A549 (cell line): ENCODE measurements at regions not wholly inside any gene's neighbourhood (a gene's known extent, or its start where the extent isn't known, plus 50 kb on each side); places are given as distances from the start of the nearest gene placed in this dataset.
"Not testable (repeated sequence)": the region's sequence is repeated elsewhere in the genome, so short reads cannot be mapped to it uniquely, and the experiment has no call there.

Experiments
- ATAC-seq, 2 experiments: fragments of 200-7000 bp in 1 of 2; fragments of >200 bp in 1 of 2; cut with Nextera tagmentation in 1 of 2; cut with Tn5 transposase in 1 of 2; 3 replicates each; pipeline versions ENCODE4 v1.8.0 to v1.9.1; 2018 to 2020; ENCODE audit warnings: mild to moderate bottlenecking in 1 of 2, moderate library complexity in 1 of 2
- CTCF ChIA-PET: fragments of 300-600 bp; sonication (Branson Sonifier 250); formaldehyde crosslinking; extraction: SDS; loops from one replicate; lab custom pipeline; 2021; ENCODE audit warnings: antibody characterized with exemption, inconsistent platforms; lab: Yijun Ruan, JAX
- POLR2A ChIA-PET: fragments of 350-600 bp; formaldehyde crosslinking; extraction: SDS; loops from one replicate; lab custom pipeline; 2021; ENCODE audit warnings: antibody characterized with exemption, inconsistent platforms; lab: Yijun Ruan, JAX
- DNase-seq, 2 experiments: peaks; one replicate each; pipeline versions ENCODE4 v3.0.0 to v3.0.0-alpha.2; 2011 to 2016; ENCODE audit warnings: low read depth in 1 of 2, low spot score in 1 of 2
- FAIRE-seq: peaks from 2 replicates; lab custom pipeline; 2011; peaks lifted over from hg19 to GRCh38; lab: Jason Lieb, UNC
- H3K27ac ChIP-seq, 2 experiments: fragments of >200 bp; sonication (Bioruptor Twin); formaldehyde crosslinking; 3 replicates each; pipeline ENCODE4 v1.5.1; 2016 to 2017
- H3K4me1 ChIP-seq: fragments of >200 bp; sonication (Bioruptor Twin); formaldehyde crosslinking; 3 replicates; pipeline ENCODE4 v1.6.1; 2016
- H3K4me2 ChIP-seq: fragments of >200 bp; sonication (Bioruptor Twin); formaldehyde crosslinking; 3 replicates; pipeline ENCODE4 v1.6.1; 2016
- H3K4me3 ChIP-seq: fragments of >200 bp; sonication (Bioruptor Twin); formaldehyde crosslinking; 3 replicates; pipeline ENCODE4 v1.5.1; 2016
- H3K9me3 ChIP-seq: fragments of >200 bp; sonication (Bioruptor Twin); formaldehyde crosslinking; 3 replicates; pipeline ENCODE4 v1.6.1; 2016
- CHD4 ChIP-seq: fragments of 200-600 bp; sonication (generic); IDR thresholded peaks from 2 replicates; pipeline ENCODE4 v1.6.1; 2016; ENCODE audit warnings: antibody characterized with exemption, mild to moderate bottlenecking, borderline replicate concordance
- E2F6 ChIP-seq: IDR thresholded peaks from 2 replicates; pipeline ENCODE4 v1.6.1; 2012; ENCODE audit warnings: low read depth, borderline replicate concordance
- EHF ChIP-seq: fragments of 250-450 bp; sonication (Bioruptor Pico); IDR thresholded peaks from 2 replicates; pipeline ENCODE4 v1.5.0; 2020; ENCODE audit warnings: mild to moderate bottlenecking
- ELK1 ChIP-seq: fragments of 150-350 bp; IDR thresholded peaks from 2 replicates; pipeline ENCODE4 v1.6.1; 2014; ENCODE audit warnings: low read depth, mild to moderate bottlenecking, low read length
- ESRRA ChIP-seq: fragments of 150-350 bp; IDR thresholded peaks from 2 replicates; pipeline ENCODE4 v1.6.1; 2014; ENCODE audit warnings: mild to moderate bottlenecking, low read length, borderline replicate concordance
- GATA3 ChIP-seq: IDR thresholded peaks from 2 replicates; pipeline ENCODE4 v1.6.1; 2012; ENCODE audit warnings: borderline replicate concordance
- HDAC2 ChIP-seq: fragments of 200-600 bp; sonication (generic); IDR thresholded peaks from 2 replicates; pipeline ENCODE4 v1.6.1; 2016
- HEYL ChIP-seq: fragments of 250-450 bp; sonication (Bioruptor Pico); IDR thresholded peaks from 2 replicates; pipeline ENCODE4 v1.8.0; 2021; ENCODE audit warnings: mild to moderate bottlenecking, moderate library complexity
- HOXB13 ChIP-seq: fragments of 250-450 bp; sonication (Bioruptor Pico); IDR thresholded peaks from 2 replicates; pipeline ENCODE4 v1.5.0; 2020; ENCODE audit warnings: low read depth, mild to moderate bottlenecking, moderate library complexity
- HOXB5 ChIP-seq: fragments of 250-450 bp; sonication (Bioruptor Pico); IDR thresholded peaks from 2 replicates; pipeline ENCODE4 v1.5.0; 2020; ENCODE audit warnings: mild to moderate bottlenecking, moderate library complexity
- JUN ChIP-seq, 2 experiments: fragments of >200 bp; sonication (Bioruptor Twin); formaldehyde crosslinking; IDR thresholded peaks; 2 replicates in 1 of 2; 3 replicates in 1 of 2; pipeline ENCODE4 v1.6.1; 2016 to 2017
- KDM5A ChIP-seq: fragments of 200-600 bp; sonication (generic); IDR thresholded peaks from 2 replicates; pipeline ENCODE4 v1.6.1; 2016; ENCODE audit warnings: antibody characterized with exemption, mild to moderate bottlenecking
- MAX ChIP-seq: IDR thresholded peaks from 2 replicates; pipeline ENCODE4 v1.6.1; 2012
- MYC ChIP-seq: IDR thresholded peaks from 2 replicates; pipeline ENCODE4 v1.6.1; 2012; ENCODE audit warnings: mild to moderate bottlenecking, inconsistent platforms, low read length, improper control_type of control experiment, borderline replicate concordance
- NPAS2 ChIP-seq: fragments of 250-450 bp; sonication (Bioruptor Pico); IDR thresholded peaks from 2 replicates; pipeline ENCODE4 v1.8.0; 2022; ENCODE audit warnings: mild to moderate bottlenecking, moderate library complexity, borderline replicate concordance
- PBX3 ChIP-seq: IDR thresholded peaks from 2 replicates; pipeline ENCODE4 v1.6.1; 2012
- PHF8 ChIP-seq: fragments of 200-600 bp; sonication (generic); IDR thresholded peaks from 2 replicates; pipeline ENCODE4 v1.6.1; 2016; ENCODE audit warnings: low read depth, mild to moderate bottlenecking, antibody characterized with exemption, moderate library complexity, borderline replicate concordance
- POLR2A ChIP-seq: IDR thresholded peaks from 2 replicates; pipeline ENCODE4 v1.6.1; 2012; ENCODE audit warnings: mild to moderate bottlenecking, low read length
- POLR2AphosphoS2 ChIP-seq: conservative IDR thresholded peaks from 2 replicates; pipeline ENCODE4 v1.6.1; 2012; ENCODE audit warnings: low read length, improper control_type of control experiment, inconsistent platforms
- RAD21 ChIP-seq, 2 experiments: fragments of >200 bp in 1 of 2; sonication (Bioruptor Twin) in 1 of 2; formaldehyde crosslinking in 1 of 2; IDR thresholded peaks in 1 of 2; conservative IDR thresholded peaks in 1 of 2; 2 replicates in 1 of 2; 3 replicates in 1 of 2; pipeline ENCODE4 v1.6.1; 2012 to 2018; ENCODE audit warnings: inconsistent platforms in 1 of 2
- RCOR1 ChIP-seq: fragments of 150-350 bp; IDR thresholded peaks from 2 replicates; pipeline ENCODE4 v1.6.1; 2014; ENCODE audit warnings: antibody characterized with exemption, low read length, low read depth
- RFX5 ChIP-seq: fragments of 450-650 bp; IDR thresholded peaks from 2 replicates; pipeline ENCODE4 v1.7.1; 2014; ENCODE audit warnings: antibody characterized with exemption, mild to moderate bottlenecking, moderate library complexity
- SMC3 ChIP-seq: fragments of >200 bp; sonication (Bioruptor Twin); formaldehyde crosslinking; IDR thresholded peaks from 3 replicates; pipeline ENCODE4 v1.6.1; 2018; ENCODE audit warnings: inconsistent platforms
- SREBF2 ChIP-seq: fragments of 450-650 bp; IDR thresholded peaks from 2 replicates; pipeline ENCODE4 v1.6.1; 2014; ENCODE audit warnings: mild to moderate bottlenecking, moderate library complexity
- TFCP2L1 ChIP-seq: fragments of 250-450 bp; sonication (Bioruptor Pico); IDR thresholded peaks from 2 replicates; pipeline ENCODE4 v1.5.0; 2021; ENCODE audit warnings: mild to moderate bottlenecking
- TP53 ChIP-seq: fragments of 250-450 bp; sonication (Bioruptor Pico); IDR thresholded peaks from 2 replicates; pipeline ENCODE4 v1.5.0; 2021; ENCODE audit warnings: mild to moderate bottlenecking, moderate library complexity
- ZC3H11A ChIP-seq: fragments of 450-650 bp; IDR thresholded peaks from 2 replicates; pipeline ENCODE4 v1.6.1; 2014; ENCODE audit warnings: antibody characterized with exemption, mild to moderate bottlenecking
- ZFP36 ChIP-seq: fragments of 450-650 bp; IDR thresholded peaks from 2 replicates; pipeline ENCODE4 v1.6.1; 2014; ENCODE audit warnings: borderline replicate concordance; ENCODE audit not compliant: partially characterized antibody
- ZNF302 ChIP-seq: fragments of 250-450 bp; sonication (Bioruptor Pico); IDR thresholded peaks from 2 replicates; pipeline ENCODE4 v1.9.0; 2021; ENCODE audit warnings: inconsistent platforms, mild to moderate bottlenecking, moderate library complexity
- ZSCAN20 ChIP-seq: fragments of 250-450 bp; sonication (Bioruptor Pico); IDR thresholded peaks from 2 replicates; pipeline ENCODE4 v1.8.0; 2022; ENCODE audit warnings: mild to moderate bottlenecking, moderate library complexity
- WGBS: methylation state at CpG from one replicate; pipeline ENCODE4 v1.1.6; 2017; ENCODE audit errors: missing lambda C conversion rate; 5-methylcytosine and 5-hydroxymethylcytosine counted together

- ATAC-seq (no peak), FAIRE-seq (no peak), DNase-seq (peak in 1 of 2 experiments; percentile 14)
- no peak overlapping the region for H3K4me2 ChIP-seq
- CTCF ChIA-PET: no interaction called here
- 0 out of 3 replicates have a peak, but pooled peaks cover 3% of the 10 kb centered on the region for H3K4me1 ChIP-seq
- no peaks in the 10 kb centered on the region for H3K9me3 ChIP-seq
- WGBS: 78% methylated on average over 1 of the region's 1 CpG
- H3K27ac ChIP-seq: no peak overlapping the region
- no peak for TF ChIP-seq ZNF302
- TF ChIP-seq RCOR1: no peak
- TF ChIP-seq TFCP2L1 (CRISPR knock-in tag): no peak
- POLR2A ChIA-PET: no interaction called here
- no peak overlapping the region for H3K4me3 ChIP-seq
Observed at GRCh38 chrX:115393271-115393670, 103.8 kb downstream of the LUZP4 start.

GRCh38 chrX:115394806-115395205 lies 105.3 kb downstream of the LUZP4 start:
- 95% methylated on average over 4 of the region's 4 CpGs for WGBS
- H3K4me3 ChIP-seq, H3K4me1 ChIP-seq, H3K9me3 ChIP-seq, H3K27ac ChIP-seq, CTCF ChIA-PET, POLR2A ChIA-PET, ATAC-seq, FAIRE-seq, DNase-seq, H3K4me2 ChIP-seq: not testable (repeated sequence)

GRCh38 chrX:115399306-115399705 lies 109.8 kb downstream of the LUZP4 start:
- 77% methylated on average over 2 of the region's 2 CpGs for WGBS
- CTCF ChIA-PET: no interaction called here
- FAIRE-seq: peak; percentile 32
- Histone ChIP-seq H3K4me2 (no peak overlapping the region), H3K27ac (no peak overlapping the region), H3K4me3 (no peak overlapping the region), H3K4me1 (no peaks in the 10 kb centered on the region), H3K9me3 (no peaks in the 10 kb centered on the region)
- TF ChIP-seq HEYL (CRISPR knock-in tag) (no peak), POLR2A (no peak), ELK1 (no peak), TP53 (CRISPR knock-in tag) (no peak), ZFP36 (no peak), SREBF2 (no peak), NPAS2 (no peak), RFX5 (no peak), PBX3 (no peak), KDM5A (no peak), HOXB13 (no peak), SMC3 (no peak), RAD21 (conservative IDR thresholded peaks at IDR 0.05 in 1 of 2, IDR thresholded peaks at IDR 0.05 in 1 of 2) (no peak), ZC3H11A (no peak), HOXB5 (no peak), HDAC2 (no peak)
- no peak for ATAC-seq
- no peak for DNase-seq
- POLR2A ChIA-PET: no interaction called here

GRCh38 chrX:115400960-115401359 lies 111.4 kb downstream of the LUZP4 start:
- TF ChIP-seq PHF8: no peak
- no peak for TF ChIP-seq JUN (IDR thresholded peaks at IDR 0.05)
- TF ChIP-seq TP53 (CRISPR knock-in tag): no peak
- TF ChIP-seq POLR2AphosphoS2: no peak
- no peak for TF ChIP-seq ZSCAN20 (CRISPR knock-in tag)
- no peak for TF ChIP-seq PBX3
- no peak for TF ChIP-seq CHD4
- TF ChIP-seq RCOR1: no peak
- no peak for TF ChIP-seq MYC
- no peak for TF ChIP-seq MAX
- TF ChIP-seq GATA3: no peak
- no peak for TF ChIP-seq ZNF302
- no peak for TF ChIP-seq EHF (CRISPR knock-in tag)
- no peak for TF ChIP-seq ESRRA
- no peak for TF ChIP-seq E2F6
- TF ChIP-seq HDAC2: no peak
- CTCF ChIA-PET: interaction anchor here (1.5 kb wide), 1 partner anchor 8 kb away, joined by 4 read pairs; no protein-coding TSS in a partner anchor
- ATAC-seq: no peak
- Histone ChIP-seq H3K4me3 (no peak overlapping the region), H3K9me3 (no peaks in the 10 kb centered on the region), H3K4me1 (no peaks in the 10 kb centered on the region), H3K4me2 (no peak overlapping the region), H3K27ac (no peak overlapping the region)
- POLR2A ChIA-PET: no interaction called here
- 69% methylated on average over 3 of the region's 3 CpGs for WGBS
- no peak for FAIRE-seq
- DNase-seq: peak in 1 of 2 experiments; percentile 5
